Smooth muscle cell (in vitro differentiated cells): ENCODE measurements at regions not wholly inside any gene's neighbourhood (a gene's known extent, or its start where the extent isn't known, plus 50 kb on each side); places are given as distances from the start of the nearest gene placed in this dataset.
"Not testable (repeated sequence)": the region's sequence is repeated elsewhere in the genome, so short reads cannot be mapped to it uniquely, and the experiment has no call there.

Source experiments
- DNase-seq: peaks from one replicate; lab custom pipeline; 2025; ENCODE audit not compliant: unreplicated experiment; lab: John Stamatoyannopoulos, UW
- H2AFZ ChIP-seq: fragments of 200-600 bp; sonication (generic); 2 replicates; pipeline ENCODE4 v1.6.0; 2016; ENCODE audit warnings: antibody characterized with exemption, low read depth, mild to moderate bottlenecking
- H3F3A ChIP-seq: fragments of 200-600 bp; sonication (generic); 2 replicates; pipeline ENCODE4 v1.6.0; 2017; ENCODE audit warnings: antibody characterized with exemption, low read depth
- H3K27ac ChIP-seq: fragments of 200-600 bp; sonication (generic); 2 replicates; pipeline ENCODE4 v1.5.1; 2016; ENCODE audit warnings: low read depth, mild to moderate bottlenecking
- H3K27me3 ChIP-seq: fragments of 200-600 bp; sonication (generic); 2 replicates; pipeline ENCODE4 v1.6.1; 2016; ENCODE audit warnings: low read depth, mild to moderate bottlenecking
- H3K36me3 ChIP-seq: fragments of 200-600 bp; sonication (generic); 2 replicates; pipeline ENCODE4 v1.5.1; 2016; ENCODE audit warnings: low read depth
- H3K4me1 ChIP-seq: fragments of 200-600 bp; sonication (generic); 2 replicates; pipeline ENCODE4 v1.5.1; 2016; ENCODE audit warnings: low read depth
- H3K4me2 ChIP-seq: fragments of 200-600 bp; sonication (generic); 2 replicates; pipeline ENCODE4 v1.6.0; 2016; ENCODE audit warnings: mild to moderate bottlenecking
- H3K4me3 ChIP-seq: fragments of 200-600 bp; sonication (generic); 2 replicates; pipeline ENCODE4 v1.5.1; 2016; ENCODE audit warnings: mild to moderate bottlenecking
- H3K79me2 ChIP-seq: fragments of 200-600 bp; sonication (generic); 2 replicates; pipeline ENCODE4 v1.6.0; 2016; ENCODE audit warnings: low read depth, mild to moderate bottlenecking
- H3K9ac ChIP-seq: fragments of 200-600 bp; sonication (generic); 2 replicates; pipeline ENCODE4 v1.6.0; 2016; ENCODE audit warnings: low read depth
- H3K9me3 ChIP-seq: fragments of 200-600 bp; sonication (generic); replicated peaks from 2 replicates; pipeline ENCODE4 v1.5.1; 2016; ENCODE audit warnings: low read depth
- H4K20me1 ChIP-seq: fragments of 200-600 bp; sonication (generic); 2 replicates; pipeline ENCODE4 v1.6.0; 2016; ENCODE audit warnings: low read depth
- WGBS: methylation state at CpG from one replicate; pipeline ENCODE4 v1.1.7; 2016; ENCODE audit warnings: low lambda C conversion rate; 5-methylcytosine and 5-hydroxymethylcytosine counted together
- TF ChIP-seq, protein P1 (sequence below): fragments of 200-600 bp; sonication (generic); IDR thresholded peaks from 2 replicates; pipeline ENCODE4 v1.5.1; 2017; ENCODE audit warnings: borderline replicate concordance, mild to moderate bottlenecking, antibody characterized with exemption; ENCODE audit not compliant: insufficient read depth, poor library complexity, severe bottlenecking

DNA sequence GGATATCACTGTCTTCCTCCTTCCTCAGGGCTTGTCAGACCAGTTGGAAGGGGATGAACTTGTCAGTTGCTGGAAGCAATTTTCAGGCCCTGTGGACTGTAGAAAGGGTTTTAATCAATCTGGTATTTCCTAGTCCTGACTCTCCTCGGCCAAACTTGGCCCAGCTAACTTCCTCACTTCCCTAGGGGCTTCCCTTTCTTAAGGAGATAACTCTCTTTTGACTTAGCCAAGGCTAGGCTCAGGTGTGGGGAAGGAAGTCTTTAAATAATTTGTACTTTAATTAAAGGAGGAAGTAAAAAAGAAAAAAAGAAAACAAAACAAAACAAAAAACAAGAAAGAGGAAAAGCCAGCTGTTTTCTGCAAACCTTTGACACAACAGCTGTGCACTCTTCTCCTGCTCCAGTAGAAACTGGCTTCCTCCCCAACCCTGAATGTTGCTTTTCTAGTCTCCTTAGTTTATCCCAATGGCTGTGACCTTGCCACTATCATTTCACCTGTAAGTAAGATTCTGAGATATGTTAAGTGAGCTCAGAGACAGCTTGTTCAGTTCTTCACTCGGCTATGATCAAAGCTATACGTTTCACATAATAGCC lies 53.0 kb upstream of the ST3GAL6 start:
- DNase-seq = no peak
- H3K9ac ChIP-seq = no peak overlapping the region
- H3K4me3 ChIP-seq = no peak overlapping the region
- H3K27me3 ChIP-seq = no peaks in the 10 kb centered on the region
- no peak overlapping the region for H3K27ac ChIP-seq
- H3K9me3 ChIP-seq = no peaks in the 10 kb centered on the region
- no peak overlapping the region for H2AFZ ChIP-seq
- H4K20me1 ChIP-seq = no peaks in the 10 kb centered on the region
- TF ChIP-seq, protein P1, sequence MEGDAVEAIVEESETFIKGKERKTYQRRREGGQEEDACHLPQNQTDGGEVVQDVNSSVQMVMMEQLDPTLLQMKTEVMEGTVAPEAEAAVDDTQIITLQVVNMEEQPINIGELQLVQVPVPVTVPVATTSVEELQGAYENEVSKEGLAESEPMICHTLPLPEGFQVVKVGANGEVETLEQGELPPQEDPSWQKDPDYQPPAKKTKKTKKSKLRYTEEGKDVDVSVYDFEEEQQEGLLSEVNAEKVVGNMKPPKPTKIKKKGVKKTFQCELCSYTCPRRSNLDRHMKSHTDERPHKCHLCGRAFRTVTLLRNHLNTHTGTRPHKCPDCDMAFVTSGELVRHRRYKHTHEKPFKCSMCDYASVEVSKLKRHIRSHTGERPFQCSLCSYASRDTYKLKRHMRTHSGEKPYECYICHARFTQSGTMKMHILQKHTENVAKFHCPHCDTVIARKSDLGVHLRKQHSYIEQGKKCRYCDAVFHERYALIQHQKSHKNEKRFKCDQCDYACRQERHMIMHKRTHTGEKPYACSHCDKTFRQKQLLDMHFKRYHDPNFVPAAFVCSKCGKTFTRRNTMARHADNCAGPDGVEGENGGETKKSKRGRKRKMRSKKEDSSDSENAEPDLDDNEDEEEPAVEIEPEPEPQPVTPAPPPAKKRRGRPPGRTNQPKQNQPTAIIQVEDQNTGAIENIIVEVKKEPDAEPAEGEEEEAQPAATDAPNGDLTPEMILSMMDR = no peak
- H3K36me3 ChIP-seq = no peaks in the 10 kb centered on the region
- H3K4me2 ChIP-seq = no peak overlapping the region
- WGBS = 39% methylated on average over 3 of the region's 3 CpGs
- peaks cover 16% of the 10 kb centered on the region for H3K4me1 ChIP-seq
- H3F3A ChIP-seq = peaks cover 18% of the 10 kb centered on the region
- H3K79me2 ChIP-seq = no peaks in the 10 kb centered on the region

DNA sequence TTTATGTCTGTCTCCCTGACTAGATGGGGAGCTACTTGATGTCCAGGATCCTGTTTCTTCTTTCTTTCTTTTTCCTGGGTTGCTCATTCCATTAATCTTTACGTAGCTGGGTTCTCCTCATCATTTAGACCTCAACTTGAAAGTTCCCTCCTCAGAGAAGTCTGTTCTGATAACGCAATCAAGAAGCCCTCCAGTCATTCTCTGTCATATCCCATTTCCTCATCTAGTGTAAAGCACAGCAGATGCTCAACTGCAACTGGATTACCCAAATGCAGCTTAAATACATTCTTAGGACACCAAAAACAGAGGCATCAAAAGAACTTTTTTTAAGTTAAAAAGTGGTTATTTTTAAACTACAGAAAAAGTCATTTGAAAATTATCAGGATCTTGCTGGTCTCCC lies 51.7 kb upstream of the ST3GAL6 start:
- Histone ChIP-seq H3K4me2 (no peak overlapping the region), H3K4me1 (peaks cover 16% of the 10 kb centered on the region), H3K9ac (no peak overlapping the region), H3K9me3 (no peaks in the 10 kb centered on the region), H3K27me3 (no peaks in the 10 kb centered on the region), H3K4me3 (no peak overlapping the region), H3F3A (peaks cover 12% of the 10 kb centered on the region), H3K36me3 (no peaks in the 10 kb centered on the region), H2AFZ (no peak overlapping the region), H4K20me1 (no peaks in the 10 kb centered on the region), H3K27ac (no peak overlapping the region), H3K79me2 (no peaks in the 10 kb centered on the region)
- TF ChIP-seq, protein P1 = no peak
- no peak for DNase-seq
- 51% methylated on average over 2 of the region's 2 CpGs for WGBS

DNA sequence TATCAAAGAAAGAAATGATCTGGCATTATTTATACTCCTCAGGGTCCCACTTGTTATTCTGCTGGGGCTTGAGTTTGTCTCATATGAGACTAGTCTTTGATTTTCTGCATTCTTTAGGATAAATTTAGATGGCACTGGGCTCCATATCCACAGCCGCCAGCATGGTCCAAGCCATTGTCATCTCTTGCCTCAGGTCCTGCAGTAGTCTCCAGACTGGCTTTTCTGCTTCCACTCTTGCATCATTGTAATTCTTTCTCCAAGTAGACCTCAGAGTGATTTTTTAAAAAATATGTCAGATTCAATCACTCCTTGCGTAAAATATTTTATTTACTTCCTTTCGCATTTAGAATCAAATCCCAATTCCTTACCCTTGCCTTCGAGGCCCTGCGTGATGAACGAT lies 50.4 kb upstream of the ST3GAL6 start:
- Histone ChIP-seq H3K9ac (no peak overlapping the region), H3K9me3 (no peaks in the 10 kb centered on the region), H3K4me1 (peaks cover 16% of the 10 kb centered on the region), H3K27ac (no peak overlapping the region), H2AFZ (no peak overlapping the region), H3F3A (peaks cover 12% of the 10 kb centered on the region), H4K20me1 (no peaks in the 10 kb centered on the region), H3K4me2 (no peak overlapping the region), H3K4me3 (no peak overlapping the region), H3K27me3 (no peaks in the 10 kb centered on the region), H3K79me2 (no peaks in the 10 kb centered on the region), H3K36me3 (no peaks in the 10 kb centered on the region)
- TF ChIP-seq, protein P1 = no peak
- no peak for DNase-seq
- 94% methylated on average over 6 of the region's 6 CpGs for WGBS

DNA sequence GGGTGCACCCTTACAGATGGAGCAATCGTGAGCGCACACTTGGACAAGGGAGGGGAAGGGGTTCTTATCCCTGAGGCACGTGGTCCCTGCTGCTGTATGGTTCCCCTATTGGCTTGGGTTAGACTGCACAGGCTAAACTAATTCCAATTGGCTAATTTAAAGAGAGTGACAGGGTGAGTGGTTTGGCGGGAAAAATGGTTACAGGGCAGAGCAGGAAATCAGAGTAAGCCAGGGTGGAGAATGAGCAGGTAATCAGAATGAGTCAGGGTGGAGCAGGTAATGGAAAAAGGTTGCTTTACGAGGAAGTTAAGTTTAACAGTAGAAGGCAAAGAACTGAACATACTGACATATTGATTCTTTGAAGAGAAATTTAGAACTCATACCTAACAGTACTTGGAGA lies 49.8 kb upstream of the ST3GAL6 start:
- H4K20me1 ChIP-seq, H3K27me3 ChIP-seq, H3K27ac ChIP-seq, H3K9ac ChIP-seq, H3K4me2 ChIP-seq, DNase-seq, H3K36me3 ChIP-seq, H3K4me3 ChIP-seq, H3K79me2 ChIP-seq, H3K9me3 ChIP-seq, H2AFZ ChIP-seq: not testable (repeated sequence)
- WGBS = 96% methylated on average over 5 of the region's 5 CpGs
- Histone ChIP-seq H3F3A (peaks cover 12% of the 10 kb centered on the region), H3K4me1 (peaks cover 13% of the 10 kb centered on the region)
